ENCODE measurements at regions not wholly inside any gene's neighbourhood (a gene's known extent, or its start where the extent isn't known, plus 50 kb on each side); places are given as distances from the start of the nearest gene placed in this dataset.

DNA sequence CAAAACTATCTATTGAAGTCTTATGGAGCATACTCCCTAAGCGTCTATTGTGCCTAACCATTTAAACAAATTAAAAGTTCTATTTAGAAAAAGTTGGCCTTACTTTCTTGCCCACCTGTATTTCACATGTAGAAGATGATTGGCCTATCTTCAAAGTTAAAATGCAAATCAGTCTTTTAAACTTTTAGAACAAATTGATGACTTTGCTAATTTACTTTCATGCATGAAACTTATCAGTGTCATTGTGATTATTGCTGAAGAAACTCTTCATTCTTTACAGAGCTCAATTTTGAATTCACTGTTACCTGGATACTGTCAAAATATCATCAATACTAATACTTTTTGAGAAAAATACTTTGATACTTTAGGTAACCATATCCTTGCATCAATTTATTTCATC lies 216.1 kb downstream of the COX7C start:
- no peaks in the 10 kb centered on the region for H3K27me3 ChIP-seq (ENCODE audit: control insufficient read depth in 2 of 2, insufficient read depth in 2 of 2, low read length in 2 of 2)
- no peaks in the 10 kb centered on the region for H3K9me3 ChIP-seq (replicated peaks; ENCODE audit: control insufficient read depth, insufficient read depth, low read length)
- DNase-seq (ENCODE audit: low read depth, low spot score) (no peak), FAIRE-seq (no peak)
- CTCF ChIA-PET, result no interaction called here
- no peaks in the 10 kb centered on the region for H3K9me1 ChIP-seq (replicated peaks; ENCODE audit: control insufficient read depth, extremely low read depth, insufficient read depth, low read length)
- no peak overlapping the region for H3K4me2 ChIP-seq (ENCODE audit: insufficient read depth, low read length)
- no peak overlapping the region for H3K27ac ChIP-seq (ENCODE audit: insufficient read depth, low read depth, low read length)
- POLR2A ChIA-PET, result no interaction called here
- BruUV-seq (replicated peaks), result no TSS peak
- dilution Hi-C loops (cut with MboI; ENCODE audit: extremely low pct_ligation_motif_present, low sequenced_read_pairs), result no loop called here
- H3K79me2 ChIP-seq (ENCODE audit: control insufficient read depth, insufficient read depth, low read length), result no peaks in the 10 kb centered on the region
- TF ChIP-seq POLR2A (IDR thresholded peaks at IDR 0.05; ENCODE audit: low read depth, low read length), result no peak
- intact Hi-C loops (cut with micrococcal nuclease), result no loop called here
- no peak overlapping the region for H3K9ac ChIP-seq (replicated peaks; ENCODE audit: extremely low read depth, insufficient read depth, low read length)
- H3K4me1 ChIP-seq (ENCODE audit: control insufficient read depth, extremely low read depth, insufficient read depth, low read length), result no peaks in the 10 kb centered on the region
- no peaks in the 10 kb centered on the region for H3K36me3 ChIP-seq (ENCODE audit: control insufficient read depth in 2 of 2, extremely low read depth in 1 of 2, insufficient read depth in 2 of 2, low read length in 2 of 2)
- no peak overlapping the region for H2AFZ ChIP-seq (ENCODE audit: low read depth, low read length)
- H3K4me3 ChIP-seq (replicated peaks in 1 of 3; ENCODE audit: insufficient read depth in 1 of 3, low read depth in 1 of 3, low read length in 3 of 3), result no peak overlapping the region
- H4K20me1 ChIP-seq (replicated peaks; ENCODE audit: control insufficient read depth, extremely low read depth, insufficient read depth, low read length), result no peaks in the 10 kb centered on the region

DNA sequence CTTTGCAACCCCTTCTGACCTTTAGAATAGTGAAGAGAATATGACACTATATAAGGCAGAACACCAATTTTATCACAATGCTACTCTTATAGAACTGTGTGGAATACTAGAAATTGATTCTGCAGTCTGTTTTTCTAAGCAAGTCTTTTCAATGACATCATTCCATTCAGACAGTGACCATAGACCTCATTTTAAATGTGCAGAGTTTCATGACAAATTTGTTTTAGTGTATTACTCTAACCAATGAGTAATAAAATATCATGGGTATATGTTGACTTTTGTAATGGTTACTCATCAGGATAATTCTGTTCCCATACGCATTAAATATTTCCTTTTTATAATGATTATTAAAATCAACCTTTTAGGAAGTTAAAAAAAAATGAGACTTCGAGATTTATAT lies 219.9 kb downstream of the COX7C start:
- no peaks in the 10 kb centered on the region for H3K36me3 ChIP-seq (ENCODE audit: control insufficient read depth in 2 of 2, extremely low read depth in 1 of 2, insufficient read depth in 2 of 2, low read length in 2 of 2)
- no peaks in the 10 kb centered on the region for H3K27me3 ChIP-seq (ENCODE audit: control insufficient read depth in 2 of 2, insufficient read depth in 2 of 2, low read length in 2 of 2)
- dilution Hi-C loops (cut with MboI; ENCODE audit: extremely low pct_ligation_motif_present, low sequenced_read_pairs) (no loop called here), intact Hi-C loops (cut with micrococcal nuclease) (no loop called here)
- H3K27ac ChIP-seq (ENCODE audit: insufficient read depth, low read depth, low read length), result no peak overlapping the region
- no peaks in the 10 kb centered on the region for H3K9me1 ChIP-seq (replicated peaks; ENCODE audit: control insufficient read depth, extremely low read depth, insufficient read depth, low read length)
- no peaks in the 10 kb centered on the region for H3K79me2 ChIP-seq (ENCODE audit: control insufficient read depth, insufficient read depth, low read length)
- H3K9me3 ChIP-seq (replicated peaks; ENCODE audit: control insufficient read depth, insufficient read depth, low read length), result no peaks in the 10 kb centered on the region
- POLR2A ChIA-PET, result no interaction called here
- DNase-seq (ENCODE audit: low read depth, low spot score) (no peak), FAIRE-seq (no peak)
- CTCF ChIA-PET, result no interaction called here
- no peak overlapping the region for H3K4me2 ChIP-seq (ENCODE audit: insufficient read depth, low read length)
- TF ChIP-seq, protein P1, sequence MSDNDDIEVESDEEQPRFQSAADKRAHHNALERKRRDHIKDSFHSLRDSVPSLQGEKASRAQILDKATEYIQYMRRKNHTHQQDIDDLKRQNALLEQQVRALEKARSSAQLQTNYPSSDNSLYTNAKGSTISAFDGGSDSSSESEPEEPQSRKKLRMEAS (IDR thresholded peaks at IDR 0.05; ENCODE audit: insufficient read depth, insufficient read length), result no peak
- TF ChIP-seq JUN (IDR thresholded peaks at IDR 0.05; ENCODE audit: borderline replicate concordance, insufficient read depth, insufficient read length, low read depth), result no peak
- no peak for TF ChIP-seq GATA2 (IDR thresholded peaks at IDR 0.05; ENCODE audit: insufficient read depth, insufficient read length, low read depth, low read length)
- H3K4me3 ChIP-seq (replicated peaks in 1 of 3; ENCODE audit: insufficient read depth in 1 of 3, low read depth in 1 of 3, low read length in 3 of 3), result no peak overlapping the region
- no peak overlapping the region for H2AFZ ChIP-seq (ENCODE audit: low read depth, low read length)
- H3K9ac ChIP-seq (replicated peaks; ENCODE audit: extremely low read depth, insufficient read depth, low read length), result no peak overlapping the region
- no TSS peak for BruUV-seq (replicated peaks)
- H4K20me1 ChIP-seq (replicated peaks; ENCODE audit: control insufficient read depth, extremely low read depth, insufficient read depth, low read length), result no peaks in the 10 kb centered on the region
- H3K4me1 ChIP-seq (ENCODE audit: control insufficient read depth, extremely low read depth, insufficient read depth, low read length), result no peaks in the 10 kb centered on the region
